ENCODE measurements at regions not wholly inside any gene's neighbourhood (a gene's known extent, or its start where the extent isn't known, plus 50 kb on each side); places are given as distances from the start of the nearest gene placed in this dataset.
A peak's percentile ranks its signal among the peaks of the same experiment; 100 is the strongest.
"Not testable (repeated sequence)": the region's sequence is repeated elsewhere in the genome, so short reads cannot be mapped to it uniquely, and the experiment has no call there.

DNA sequence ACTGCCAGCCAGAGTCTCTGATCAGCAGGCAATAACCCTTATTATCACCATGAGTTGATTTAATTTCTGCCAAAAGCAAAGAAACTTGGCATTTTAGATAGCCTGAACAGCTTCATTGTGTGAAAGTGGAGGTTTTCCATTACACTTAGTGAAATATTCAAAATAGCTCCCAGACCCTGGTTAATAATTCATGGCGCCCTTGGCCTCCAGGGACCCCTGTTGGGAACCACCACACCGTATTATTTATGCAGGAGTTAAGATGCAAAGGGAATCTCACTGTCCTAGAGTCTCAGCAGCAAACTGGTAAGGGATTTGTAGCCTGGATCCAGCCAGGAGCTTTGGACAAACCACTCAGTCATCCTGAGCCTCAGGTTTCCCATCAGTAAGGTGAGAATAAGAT lies 110.0 kb upstream of the PABPC3 start:
- no peak for DNase-seq (ENCODE audit: low read depth)
- no peak for TF ChIP-seq CTCF (IDR thresholded peaks at IDR 0.05; ENCODE audit: insufficient read depth, low read depth, low read length, missing control alignments)
- H3K4me3 ChIP-seq (ENCODE audit: low read length), result no peak overlapping the region

GRCh38 chr13:24986826-24987225 lies 109.1 kb upstream of the PABPC3 start:
- no peak for TF ChIP-seq CTCF (IDR thresholded peaks at IDR 0.05; ENCODE audit: insufficient read depth, low read depth, low read length, missing control alignments)
- DNase-seq (ENCODE audit: low read depth), result no peak
- no peak overlapping the region for H3K4me3 ChIP-seq (ENCODE audit: low read length)

- not testable (repeated sequence) for DNase-seq (ENCODE audit: low read depth); H3K4me3 ChIP-seq (ENCODE audit: low read length)
Measured at GRCh38 chr13:24989959-24990358, 106.0 kb upstream of the PABPC3 start.

- not testable (repeated sequence) for DNase-seq (ENCODE audit: low read depth); H3K4me3 ChIP-seq (ENCODE audit: low read length)
Measured at GRCh38 chr13:24992946-24993345, 103.0 kb upstream of the PABPC3 start.

- peak; percentile 88 for TF ChIP-seq CTCF (IDR thresholded peaks at IDR 0.05; ENCODE audit: insufficient read depth, low read depth, low read length, missing control alignments)
- H3K4me3 ChIP-seq (ENCODE audit: low read length), result no peak overlapping the region
- peak; percentile 89 for DNase-seq (ENCODE audit: low read depth)
Measured at GRCh38 chr13:24995225-24995804, 100.6 kb upstream of the PABPC3 start.

DNA sequence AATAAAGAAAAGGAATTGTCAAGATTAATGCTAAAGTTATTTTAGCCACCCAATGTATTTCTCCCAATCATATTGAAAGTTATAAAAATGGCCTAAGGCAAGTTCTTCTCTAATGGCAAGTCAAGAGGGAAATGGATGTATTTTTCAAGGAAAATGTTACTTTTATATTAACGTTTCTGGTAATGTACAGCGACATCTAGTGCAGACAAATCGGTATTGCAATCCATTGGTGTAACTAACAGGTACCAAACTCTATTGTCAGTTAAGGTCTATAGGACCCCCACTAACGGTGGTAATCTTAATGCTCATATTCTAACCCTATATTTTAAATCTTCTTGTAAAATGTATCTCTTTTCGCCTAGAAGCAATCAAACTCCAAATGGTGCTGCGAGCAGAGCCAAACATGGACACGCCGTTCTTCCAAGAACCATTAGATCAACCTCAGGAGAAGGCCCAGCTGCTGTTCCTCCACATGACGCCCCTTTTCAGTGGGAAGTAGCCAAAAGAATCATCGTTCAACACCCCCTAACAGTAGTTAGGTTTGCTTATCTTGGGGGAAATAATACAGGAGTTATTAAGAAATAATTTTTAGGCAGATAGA lies 98.5 kb upstream of the PABPC3 start:
- peak; percentile 33 for DNase-seq (ENCODE audit: low read depth)
- peak; percentile 68 for TF ChIP-seq CTCF (IDR thresholded peaks at IDR 0.05; ENCODE audit: insufficient read depth, low read depth, low read length, missing control alignments)
- H3K4me3 ChIP-seq (ENCODE audit: low read length), result no peak overlapping the region

- H3K4me3 ChIP-seq (ENCODE audit: low read length), result no peak overlapping the region
- TF ChIP-seq CTCF (IDR thresholded peaks at IDR 0.05; ENCODE audit: insufficient read depth, low read depth, low read length, missing control alignments), result no peak
- no peak for DNase-seq (ENCODE audit: low read depth)
Measured at GRCh38 chr13:24998433-24998832, 97.5 kb upstream of the PABPC3 start.

DNA sequence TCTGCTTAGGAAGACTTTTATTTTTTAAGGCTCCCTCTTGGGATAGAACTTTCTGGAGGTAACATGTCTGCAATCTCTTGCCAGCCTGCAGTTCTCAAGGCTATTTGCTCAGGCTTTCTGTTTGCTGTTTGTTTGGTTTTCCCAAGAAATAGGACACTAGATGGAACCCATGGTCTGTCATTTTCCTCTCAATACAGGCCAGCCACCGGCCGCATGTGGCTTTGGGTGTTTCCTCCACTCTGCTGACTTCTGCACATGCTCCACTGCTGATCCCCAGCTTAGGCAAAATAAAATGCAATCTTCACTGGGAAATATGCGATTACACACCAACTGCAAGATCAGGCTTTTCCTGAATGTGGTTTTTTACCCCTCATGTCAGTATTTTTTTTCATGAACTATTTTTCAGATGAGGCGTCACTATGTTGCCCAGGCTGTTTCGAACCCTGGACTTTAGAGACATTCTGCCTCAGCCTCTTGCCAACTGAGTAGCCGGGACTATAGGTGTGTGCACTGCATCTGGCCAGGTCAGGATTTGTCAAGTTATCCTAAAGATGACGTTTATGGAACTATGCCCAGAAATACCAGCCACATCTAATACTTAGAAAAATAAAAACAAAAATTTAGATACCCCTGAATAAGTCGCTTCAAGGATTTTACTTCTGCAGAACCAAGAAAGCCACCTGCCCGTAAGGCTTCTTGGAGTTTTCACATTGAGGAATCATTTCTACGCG lies 94.3 kb upstream of the PABPC3 start:
- H3K4me3 ChIP-seq (ENCODE audit: low read length), result no peak overlapping the region
- DNase-seq (ENCODE audit: low read depth), result no peak

More for the DNA sequence above, 94.3 kb upstream of the PABPC3 start:
- no peak for TF ChIP-seq CTCF (IDR thresholded peaks at IDR 0.05; ENCODE audit: insufficient read depth, low read depth, low read length, missing control alignments)

Measured in epithelial cell of esophagus (primary cell).